ENCODE measurements at regions not wholly inside any gene's neighbourhood (a gene's known extent, or its start where the extent isn't known, plus 50 kb on each side); places are given as distances from the start of the nearest gene placed in this dataset.
A peak's percentile ranks its signal among the peaks of the same experiment; 100 is the strongest.

DNA sequence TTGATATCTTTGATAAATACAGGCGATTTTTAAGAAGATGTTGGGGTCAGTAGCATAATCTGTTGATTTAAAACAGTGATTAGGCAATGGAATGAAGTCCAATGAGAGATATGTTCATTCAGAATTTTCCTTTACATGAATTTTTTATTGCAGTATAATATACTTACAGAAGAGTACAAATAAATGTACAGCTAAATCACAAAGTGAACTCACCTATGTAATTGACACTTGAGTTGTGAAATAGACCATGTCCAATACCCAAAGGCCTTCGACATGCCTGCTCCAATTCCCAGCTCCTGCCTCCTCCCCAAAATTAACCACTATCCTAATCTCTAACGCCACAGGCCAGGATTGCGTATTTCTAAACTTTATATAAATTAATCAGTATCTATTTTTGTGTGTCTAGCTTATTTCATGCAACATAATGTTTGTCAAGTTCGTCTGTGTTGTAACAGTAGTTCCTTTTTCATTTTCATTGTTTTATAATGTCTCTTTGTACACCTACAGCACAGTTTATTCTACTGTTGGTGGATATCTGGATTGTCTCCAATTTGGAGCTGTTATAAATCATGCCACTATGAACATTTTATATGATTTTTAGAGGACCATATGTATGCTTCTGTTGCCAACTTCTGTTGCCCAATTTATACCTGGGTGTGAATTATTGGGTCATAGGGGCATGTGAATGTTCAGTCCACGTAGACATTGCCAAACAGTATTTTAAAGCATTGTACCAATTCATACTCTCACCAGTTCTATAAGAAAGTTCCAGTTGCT, 208.3 kb downstream of the TLE1 start:
- Histone ChIP-seq H3K9me3 (ENCODE audit: control insufficient read depth, low read length) (no peaks in the 10 kb centered on the region), H3K4me1 (ENCODE audit: control insufficient read depth, insufficient read depth, low read length) (no peaks in the 10 kb centered on the region), H3K27me3 (ENCODE audit: control insufficient read depth, insufficient read depth) (no peaks in the 10 kb centered on the region), H3K27ac (ENCODE audit: low read length) (no peak overlapping the region), H3K4me3 (ENCODE audit: low read length) (no peak overlapping the region)
- DNase-seq (no peak), ATAC-seq (no peak)
- intact Hi-C loops (cut with DNase I), result no loop called here
- 82% methylated on average over 6 of the region's 6 CpGs for WGBS

GRCh38 chr9:81479573-81479972, 209.8 kb downstream of the TLE1 start:
- ATAC-seq, result no peak

GRCh38 chr9:81477669-81478068, 211.7 kb downstream of the TLE1 start:
- no peak for ATAC-seq
- intact Hi-C loops (cut with DNase I), result no loop called here

More at GRCh38 chr9:81479573-81479972, 209.8 kb downstream of the TLE1 start:
- no peak for DNase-seq
- intact Hi-C loops (cut with DNase I), result no loop called here
- Histone ChIP-seq H3K27ac (ENCODE audit: low read length) (no peak overlapping the region), H3K9me3 (ENCODE audit: control insufficient read depth, low read length) (no peaks in the 10 kb centered on the region), H3K4me1 (ENCODE audit: control insufficient read depth, insufficient read depth, low read length) (no peaks in the 10 kb centered on the region), H3K27me3 (ENCODE audit: control insufficient read depth, insufficient read depth) (no peaks in the 10 kb centered on the region), H3K4me3 (ENCODE audit: low read length) (no peak overlapping the region)
- 77% methylated on average over 2 of the region's 2 CpGs for WGBS

GRCh38 chr9:81476813-81477490, 212.4 kb downstream of the TLE1 start:
- H3K4me1 ChIP-seq (ENCODE audit: control insufficient read depth, insufficient read depth, low read length), result no peaks in the 10 kb centered on the region
- no peak overlapping the region for H3K4me3 ChIP-seq (ENCODE audit: low read length)
- peak; percentile 36 to 74 for ATAC-seq
- no peak overlapping the region for H3K27ac ChIP-seq (ENCODE audit: low read length)
- WGBS, result 69% methylated on average over 6 of the region's 6 CpGs
- no peak for DNase-seq
- intact Hi-C loops (cut with DNase I), result no loop called here
- no peaks in the 10 kb centered on the region for H3K9me3 ChIP-seq (ENCODE audit: control insufficient read depth, low read length)
- no peaks in the 10 kb centered on the region for H3K27me3 ChIP-seq (ENCODE audit: control insufficient read depth, insufficient read depth)

More at GRCh38 chr9:81477669-81478068, 211.7 kb downstream of the TLE1 start:
- no peak for DNase-seq
- H3K27ac ChIP-seq (ENCODE audit: low read length), result no peak overlapping the region
- H3K4me1 ChIP-seq (ENCODE audit: control insufficient read depth, insufficient read depth, low read length), result no peaks in the 10 kb centered on the region
- no peak overlapping the region for H3K4me3 ChIP-seq (ENCODE audit: low read length)
- no peaks in the 10 kb centered on the region for H3K27me3 ChIP-seq (ENCODE audit: control insufficient read depth, insufficient read depth)
- 85% methylated on average over 2 of the region's 2 CpGs for whole genome bisulfite sequencing
- no peaks in the 10 kb centered on the region for H3K9me3 ChIP-seq (ENCODE audit: control insufficient read depth, low read length)

DNA sequence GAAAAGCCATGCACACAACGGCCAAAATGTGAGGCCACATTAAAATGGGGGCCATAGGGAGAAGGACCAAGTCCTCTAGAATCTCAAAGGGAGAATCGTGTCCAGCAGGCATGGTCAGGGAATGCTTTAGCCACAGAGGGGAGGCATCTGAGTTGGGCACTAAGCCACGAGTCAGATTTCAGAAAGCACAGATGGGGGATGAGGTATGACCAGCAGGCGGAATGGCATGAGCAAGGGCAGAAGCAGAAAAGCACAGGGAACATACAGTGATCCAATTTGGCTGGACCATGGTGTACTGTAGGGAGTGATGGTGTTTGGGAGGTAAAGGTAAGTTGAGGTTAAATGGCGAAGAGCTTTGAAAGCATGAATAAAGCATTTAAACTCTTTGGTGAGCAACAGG, 214.6 kb downstream of the TLE1 start:
- Histone ChIP-seq H3K9me3 (ENCODE audit: control insufficient read depth, low read length) (no peaks in the 10 kb centered on the region), H3K27me3 (ENCODE audit: control insufficient read depth, insufficient read depth) (no peaks in the 10 kb centered on the region), H3K4me1 (ENCODE audit: control insufficient read depth, insufficient read depth, low read length) (no peaks in the 10 kb centered on the region), H3K4me3 (ENCODE audit: low read length) (no peak overlapping the region), H3K27ac (ENCODE audit: low read length) (no peak overlapping the region)
- WGBS, result 90% methylated on average over 5 of the region's 5 CpGs
- ATAC-seq, result no peak
- no peak for DNase-seq
- intact Hi-C loops (cut with DNase I), result no loop called here

GRCh38 chr9:81474125-81474524, 215.2 kb downstream of the TLE1 start:
- H3K27ac ChIP-seq (ENCODE audit: low read length), result no peak overlapping the region
- no peak for DNase-seq
- H3K4me3 ChIP-seq (ENCODE audit: low read length), result no peak overlapping the region
- WGBS, result 72% methylated on average over 3 of the region's 3 CpGs
- no peaks in the 10 kb centered on the region for H3K27me3 ChIP-seq (ENCODE audit: control insufficient read depth, insufficient read depth)
- H3K9me3 ChIP-seq (ENCODE audit: control insufficient read depth, low read length), result no peaks in the 10 kb centered on the region
- ATAC-seq, result no peak
- no peaks in the 10 kb centered on the region for H3K4me1 ChIP-seq (ENCODE audit: control insufficient read depth, insufficient read depth, low read length)
- intact Hi-C loops (cut with DNase I), result no loop called here

DNA sequence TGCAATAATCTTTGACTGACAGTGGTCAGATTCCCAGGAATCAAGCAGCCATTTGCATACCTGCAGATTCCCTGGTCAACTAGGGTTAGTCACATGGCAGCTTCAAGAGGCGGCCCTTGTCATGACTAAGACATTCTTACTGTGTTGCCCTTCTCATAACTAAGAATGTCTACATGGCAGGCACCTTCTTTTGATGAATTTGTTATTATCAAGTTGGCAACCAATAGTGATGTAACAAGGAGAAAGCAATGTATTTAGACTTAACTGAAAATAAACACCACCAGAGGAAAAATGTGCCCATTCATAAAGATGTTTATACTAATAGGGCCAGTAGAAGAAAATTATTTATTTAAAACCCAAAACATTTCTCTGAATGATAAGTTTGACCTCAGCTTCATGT, 215.6 kb downstream of the TLE1 start:
- Histone ChIP-seq H3K4me3 (ENCODE audit: low read length) (no peak overlapping the region), H3K4me1 (ENCODE audit: control insufficient read depth, insufficient read depth, low read length) (no peaks in the 10 kb centered on the region), H3K27ac (ENCODE audit: low read length) (no peak overlapping the region), H3K27me3 (ENCODE audit: control insufficient read depth, insufficient read depth) (no peaks in the 10 kb centered on the region), H3K9me3 (ENCODE audit: control insufficient read depth, low read length) (no peaks in the 10 kb centered on the region)
- DNase-seq, result no peak
- intact Hi-C loops (cut with DNase I), result no loop called here
- WGBS, result 90% methylated on average over 1 of the region's 1 CpG
- no peak for ATAC-seq

DNA sequence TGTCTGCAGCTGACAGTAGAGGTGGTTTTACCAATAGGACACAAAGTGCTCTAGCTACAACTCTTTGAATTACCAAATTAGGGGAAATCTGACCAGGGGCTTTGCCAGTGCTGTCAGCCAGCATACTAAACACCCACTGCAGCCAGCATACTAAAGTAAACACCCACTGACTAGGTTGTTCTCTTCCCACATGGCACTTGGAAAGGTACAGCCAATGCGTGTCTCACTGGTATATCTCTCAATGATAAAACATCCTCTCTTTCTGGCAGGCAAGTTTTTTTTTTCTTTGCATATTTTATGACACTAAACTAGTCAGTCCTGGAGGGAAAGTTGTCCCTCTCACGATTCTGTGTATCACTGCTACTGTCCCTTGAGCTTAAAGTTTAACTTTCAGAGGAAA, 216.1 kb downstream of the TLE1 start:
- no peaks in the 10 kb centered on the region for H3K4me1 ChIP-seq (ENCODE audit: control insufficient read depth, insufficient read depth, low read length)
- DNase-seq, result no peak
- WGBS, result 64% methylated on average over 2 of the region's 2 CpGs
- H3K4me3 ChIP-seq (ENCODE audit: low read length), result no peak overlapping the region
- H3K27me3 ChIP-seq (ENCODE audit: control insufficient read depth, insufficient read depth), result no peaks in the 10 kb centered on the region
- H3K9me3 ChIP-seq (ENCODE audit: control insufficient read depth, low read length), result no peaks in the 10 kb centered on the region
- intact Hi-C loops (cut with DNase I), result no loop called here
- H3K27ac ChIP-seq (ENCODE audit: low read length), result no peak overlapping the region
- ATAC-seq, result no peak

DNA sequence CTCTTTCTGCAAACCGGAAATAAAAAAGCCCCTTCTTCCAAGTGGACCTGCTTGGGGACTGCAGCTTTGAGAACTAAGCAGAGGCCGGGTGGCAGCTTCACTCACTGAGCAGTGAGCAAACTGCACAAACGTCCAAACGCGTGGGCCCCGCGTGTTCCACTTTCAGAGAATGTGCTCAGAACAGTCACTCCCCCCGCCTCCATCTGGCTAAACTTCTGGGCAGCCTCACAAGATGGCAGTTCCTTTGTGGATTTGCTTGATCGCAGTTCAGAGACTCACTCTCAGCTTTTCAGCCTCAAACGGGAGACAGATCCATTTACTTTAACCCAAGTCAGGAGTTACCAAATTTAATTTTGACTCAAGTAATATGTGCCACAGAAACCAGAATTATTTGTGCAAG, 216.6 kb downstream of the TLE1 start:
- no peak overlapping the region for H3K27ac ChIP-seq (ENCODE audit: low read length)
- no peak overlapping the region for H3K4me3 ChIP-seq (ENCODE audit: low read length)
- ATAC-seq (no peak), DNase-seq (no peak)
- no peaks in the 10 kb centered on the region for H3K27me3 ChIP-seq (ENCODE audit: control insufficient read depth, insufficient read depth)
- H3K4me1 ChIP-seq (ENCODE audit: control insufficient read depth, insufficient read depth, low read length), result no peaks in the 10 kb centered on the region
- no peaks in the 10 kb centered on the region for H3K9me3 ChIP-seq (ENCODE audit: control insufficient read depth, low read length)
- WGBS, result 80% methylated on average over 10 of the region's 10 CpGs
- intact Hi-C loops (cut with DNase I), result no loop called here

- intact Hi-C loops (cut with DNase I), result no loop called here
- WGBS, result 50% methylated on average over 3 of the region's 3 CpGs
- DNase-seq, result no peak
- H3K4me3 ChIP-seq (ENCODE audit: low read length), result no peak overlapping the region
- no peaks in the 10 kb centered on the region for H3K27me3 ChIP-seq (ENCODE audit: control insufficient read depth, insufficient read depth)
- H3K9me3 ChIP-seq (ENCODE audit: control insufficient read depth, low read length), result no peaks in the 10 kb centered on the region
- H3K27ac ChIP-seq (ENCODE audit: low read length), result no peak overlapping the region
- no peak for ATAC-seq
- H3K4me1 ChIP-seq (ENCODE audit: control insufficient read depth, insufficient read depth, low read length), result no peaks in the 10 kb centered on the region
Observed at GRCh38 chr9:81470864-81471263, 218.5 kb downstream of the TLE1 start.

GRCh38 chr9:81468084-81468595, 221.2 kb downstream of the TLE1 start:
- Histone ChIP-seq H3K4me3 (ENCODE audit: low read length) (no peak overlapping the region), H3K9me3 (ENCODE audit: control insufficient read depth, low read length) (no peaks in the 10 kb centered on the region), H3K27ac (ENCODE audit: low read length) (no peak overlapping the region), H3K27me3 (ENCODE audit: control insufficient read depth, insufficient read depth) (no peaks in the 10 kb centered on the region), H3K4me1 (ENCODE audit: control insufficient read depth, insufficient read depth, low read length) (no peaks in the 10 kb centered on the region)
- no peak for DNase-seq
- WGBS, result 74% methylated on average over 1 of the region's 1 CpG
- intact Hi-C loops (cut with DNase I), result no loop called here
- no peak for ATAC-seq

Measured in right cardiac atrium (tissue), 5 donors.